NCI-H128 (cell line): ENCODE measurements at regions not wholly inside any gene's neighbourhood (a gene's known extent, or its start where the extent isn't known, plus 50 kb on each side); places are given as distances from the start of the nearest gene placed in this dataset.

Source experiments
- DNase-seq: peaks from one replicate; lab custom pipeline; 2025; ENCODE audit not compliant: unreplicated experiment; lab: John Stamatoyannopoulos, UW

DNA sequence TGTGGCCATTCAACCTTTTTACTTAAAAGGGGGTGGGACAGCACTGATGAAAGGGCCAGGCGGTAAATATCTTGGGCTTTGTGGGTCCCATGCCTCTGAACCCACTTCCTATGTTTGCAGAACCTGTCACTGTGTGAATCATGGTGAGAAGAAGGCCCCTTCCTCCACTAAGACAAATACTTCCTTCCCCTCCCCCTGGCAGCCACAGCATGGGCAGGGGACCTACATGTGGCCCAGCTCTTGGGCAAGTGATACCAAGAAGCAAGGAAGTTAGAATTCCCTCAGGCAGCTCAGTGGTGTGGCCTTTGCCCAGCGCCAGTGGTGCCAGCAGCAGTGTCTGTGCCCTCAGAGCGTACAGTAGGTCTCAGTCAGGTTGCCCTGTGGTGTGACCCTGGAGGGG is 168.6 kb downstream of the TRIM33 start:
- no peak for DNase-seq

DNA sequence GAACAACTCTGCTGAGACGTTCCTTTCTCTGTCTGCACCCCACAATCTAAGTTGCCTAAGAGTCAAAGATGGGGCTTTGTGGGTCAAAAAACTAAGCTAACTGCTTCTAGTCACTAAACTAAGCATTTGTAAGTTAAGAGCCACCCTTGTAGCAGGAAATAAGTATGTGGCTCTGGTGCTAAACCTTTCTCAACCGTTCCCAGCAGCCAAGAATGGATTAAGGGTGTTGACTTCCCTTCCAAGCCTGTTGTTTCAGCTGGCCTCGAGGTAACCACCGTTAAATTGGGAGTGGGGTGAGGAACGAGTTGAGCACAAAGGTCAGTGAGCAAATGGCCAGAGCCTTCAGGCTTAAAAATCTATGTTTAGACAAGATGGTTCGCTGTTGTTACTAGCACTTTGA is 169.1 kb downstream of the TRIM33 start:
- DNase-seq, result no peak

DNA sequence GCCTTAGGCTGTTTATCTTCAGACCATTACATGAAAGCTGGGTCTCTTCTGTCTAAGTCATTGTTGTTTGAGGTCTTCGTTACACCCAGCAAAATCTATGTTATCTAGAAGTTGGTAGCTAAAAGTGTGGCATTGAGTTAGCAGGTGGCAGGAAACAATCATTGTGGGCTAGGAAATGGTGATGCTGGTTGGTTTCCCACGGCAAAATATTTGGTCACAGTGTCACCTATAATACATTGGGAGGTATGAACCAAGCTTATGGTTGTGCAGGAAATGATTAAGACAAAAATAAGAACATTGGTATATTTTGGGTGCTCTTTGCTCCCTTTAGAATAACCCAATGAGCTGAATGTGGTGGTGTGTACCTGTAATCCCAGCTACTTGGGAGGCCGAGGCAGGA is 169.7 kb downstream of the TRIM33 start:
- no peak for DNase-seq

DNA sequence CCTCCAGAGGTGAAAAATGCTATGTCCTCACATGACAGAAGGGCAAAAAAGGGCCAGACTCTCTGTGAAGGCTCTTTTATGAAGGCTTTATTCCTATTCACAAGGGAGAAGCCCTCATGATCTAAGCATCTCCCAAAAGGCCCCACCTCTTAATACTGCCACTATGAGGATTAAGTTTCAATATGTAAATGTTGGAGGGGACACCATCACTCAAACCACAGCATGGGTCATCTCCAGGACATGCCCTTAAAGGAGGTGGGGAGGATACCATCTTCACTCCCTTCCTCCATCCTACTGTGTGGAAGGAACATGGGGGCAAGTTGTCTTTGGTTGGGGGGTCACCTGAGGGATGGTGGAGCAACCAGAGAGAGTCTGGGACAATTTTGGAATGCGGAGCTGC is 170.1 kb downstream of the TRIM33 start:
- DNase-seq, result no peak

DNA sequence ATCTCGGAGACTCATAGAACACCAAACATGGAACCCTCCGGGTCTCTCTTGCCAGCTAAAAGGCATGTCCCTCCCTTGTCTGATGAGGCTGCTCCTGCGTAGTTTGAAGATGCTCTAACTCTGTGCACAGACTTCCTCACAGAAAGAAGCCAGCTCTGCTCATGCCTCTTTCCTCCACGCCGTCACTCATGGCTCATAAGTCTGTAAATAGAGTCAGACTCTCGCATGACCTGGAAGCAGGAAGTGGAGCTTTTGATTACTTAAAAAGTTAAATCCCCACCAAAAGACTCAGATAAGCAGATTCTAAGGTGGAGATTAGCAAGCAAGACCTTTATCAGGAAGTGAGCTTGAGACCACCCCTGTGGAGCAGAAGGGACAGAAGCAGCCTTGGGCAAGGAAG is 171.6 kb downstream of the TRIM33 start:
- no peak for DNase-seq

DNA sequence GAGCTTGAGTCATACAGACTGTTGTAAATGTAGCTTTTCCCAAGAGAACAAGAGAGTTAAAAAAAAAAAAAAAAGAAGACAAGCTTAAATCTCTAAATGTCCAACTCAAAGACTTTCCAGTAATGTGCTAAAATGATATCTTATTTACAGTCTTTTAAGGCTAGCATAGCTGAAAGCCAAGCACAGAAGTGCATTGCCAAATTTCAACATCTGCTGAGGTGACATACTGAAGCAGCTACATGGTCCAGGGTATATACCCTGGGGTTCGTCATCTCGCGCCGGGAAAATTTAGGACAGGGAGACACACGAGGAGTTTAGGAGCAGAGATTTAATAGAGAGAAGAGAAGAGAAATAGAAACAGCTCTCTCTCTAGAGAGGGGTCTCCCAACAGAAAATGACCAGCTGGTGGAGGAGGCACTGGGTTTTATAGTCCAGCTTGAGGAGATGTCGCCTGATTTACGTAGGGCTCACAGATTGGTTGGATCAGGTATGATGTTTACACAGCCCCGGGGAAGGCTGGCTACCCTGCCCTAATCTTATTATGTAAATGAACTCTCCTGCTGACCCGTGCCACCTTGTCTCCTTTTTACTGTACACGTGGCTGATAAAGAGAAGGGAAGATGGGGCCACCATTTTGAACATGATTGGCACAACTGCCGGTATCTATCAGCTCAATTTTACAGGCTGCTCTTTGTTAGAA is 172.7 kb downstream of the TRIM33 start:
- no peak for DNase-seq

DNA sequence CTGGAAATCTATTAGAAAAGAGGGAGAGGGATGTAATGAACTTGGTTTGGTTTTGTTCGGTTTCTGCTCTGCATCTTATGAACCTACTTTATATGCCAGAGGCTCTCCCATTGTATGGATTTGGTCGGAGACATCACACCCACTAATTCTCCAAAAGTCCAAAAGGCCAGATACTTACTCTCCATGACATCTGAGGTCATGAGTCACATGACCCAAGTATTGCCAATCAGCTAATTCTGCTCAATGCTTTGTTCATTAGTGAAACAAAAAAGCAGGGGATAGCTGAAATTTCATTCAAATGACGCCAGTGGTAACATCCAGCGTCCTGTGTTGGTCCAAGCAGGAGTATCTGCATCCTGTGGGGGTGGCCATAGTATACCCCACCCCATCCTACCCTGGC is 173.6 kb downstream of the TRIM33 start:
- no peak for DNase-seq

DNA sequence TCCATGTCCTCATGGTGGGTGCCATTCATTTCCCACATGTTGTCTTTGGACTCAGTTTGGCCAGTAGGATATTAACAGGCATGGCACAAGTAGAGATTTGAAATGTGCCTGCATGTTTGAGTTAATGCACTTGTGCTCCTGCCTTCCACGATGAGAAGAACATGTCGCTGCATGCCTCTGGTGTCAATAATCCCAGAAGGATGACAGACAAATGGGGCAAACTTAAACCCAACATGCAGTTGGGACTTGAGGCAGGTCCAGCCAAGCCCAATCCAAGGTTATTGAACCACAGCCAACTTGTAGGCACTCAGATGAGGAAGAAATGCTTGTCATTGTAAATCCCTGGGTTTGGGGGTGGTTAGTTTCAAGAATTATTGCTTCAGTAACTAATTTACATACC is 174.6 kb downstream of the TRIM33 start:
- DNase-seq, result no peak

DNA sequence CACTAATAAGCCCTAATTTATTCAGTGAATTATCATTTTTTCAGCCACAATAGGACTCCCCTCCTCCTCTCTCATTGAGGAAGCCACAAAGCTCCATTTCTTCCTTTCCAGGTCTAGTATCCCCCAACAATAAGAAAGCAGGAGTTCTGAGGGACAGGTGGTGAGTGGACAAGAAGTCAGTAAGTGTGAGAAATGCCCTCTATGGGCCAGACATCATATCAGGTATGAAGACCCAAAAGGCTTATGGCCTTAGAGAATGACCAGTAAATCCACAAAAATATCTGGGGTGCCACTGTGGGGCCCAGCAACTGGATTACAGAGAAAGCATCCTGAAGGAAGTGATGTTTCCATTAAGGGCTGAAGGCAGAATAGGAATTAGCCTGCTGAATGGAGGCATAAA is 175.7 kb downstream of the TRIM33 start:
- DNase-seq, result no peak

DNA sequence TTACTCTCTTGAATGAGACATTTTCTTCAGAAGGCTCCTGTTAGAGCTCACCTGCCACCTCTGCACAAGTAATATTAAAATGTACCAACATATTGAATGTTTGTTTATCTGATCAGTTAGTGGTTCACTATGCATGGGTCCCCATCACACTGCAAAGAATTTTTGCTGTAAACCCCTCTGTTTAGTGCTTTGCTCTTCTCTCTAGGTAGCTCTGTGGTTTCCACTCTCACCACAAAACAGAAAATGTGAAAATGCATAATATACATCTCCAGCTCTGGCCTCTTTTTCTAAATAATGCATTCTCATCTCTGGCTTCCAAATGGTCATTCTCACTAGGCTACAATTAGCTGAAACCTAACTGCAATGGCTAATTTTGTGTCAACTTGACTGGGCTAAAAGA is 176.7 kb downstream of the TRIM33 start:
- DNase-seq, result no peak

DNA sequence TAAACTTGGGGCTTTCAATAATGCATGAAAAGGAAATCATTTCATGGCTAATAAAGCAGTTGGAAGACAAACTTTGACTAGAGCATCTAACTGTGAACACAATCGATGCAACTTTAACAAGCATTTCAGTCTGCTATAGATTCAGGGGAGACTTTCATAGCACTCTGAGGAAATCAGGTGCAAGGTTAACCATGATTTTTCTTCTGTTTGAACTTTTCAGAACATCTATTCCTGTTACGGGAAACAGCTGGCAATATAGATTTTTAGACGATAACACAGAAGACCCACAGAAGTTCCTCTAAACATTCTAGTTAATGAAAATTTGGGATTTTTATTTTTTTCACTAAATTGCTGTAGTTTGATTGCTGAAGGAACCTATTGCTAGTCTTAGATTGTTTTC is 177.3 kb downstream of the TRIM33 start:
- DNase-seq, result no peak

DNA sequence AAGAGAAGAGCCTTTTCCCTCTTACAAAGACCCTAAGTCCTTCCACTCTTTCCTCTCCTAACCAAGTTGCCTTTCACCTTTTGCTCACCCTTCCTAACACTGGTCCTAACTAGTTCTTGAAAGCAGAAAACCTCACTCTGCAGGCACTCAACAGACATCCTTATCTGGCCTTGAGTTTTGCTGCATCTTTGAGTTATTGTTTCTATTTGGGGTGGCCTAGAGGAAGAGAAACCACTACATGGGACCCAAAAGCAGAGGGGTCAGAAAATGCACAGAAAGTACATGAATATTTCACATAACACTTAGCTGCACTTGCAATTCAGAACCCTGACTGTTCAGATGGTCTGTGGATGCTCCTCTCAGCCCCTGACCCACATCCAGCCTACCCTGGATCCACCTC is 178.3 kb upstream of the SYT6 start:
- no peak for DNase-seq

DNA sequence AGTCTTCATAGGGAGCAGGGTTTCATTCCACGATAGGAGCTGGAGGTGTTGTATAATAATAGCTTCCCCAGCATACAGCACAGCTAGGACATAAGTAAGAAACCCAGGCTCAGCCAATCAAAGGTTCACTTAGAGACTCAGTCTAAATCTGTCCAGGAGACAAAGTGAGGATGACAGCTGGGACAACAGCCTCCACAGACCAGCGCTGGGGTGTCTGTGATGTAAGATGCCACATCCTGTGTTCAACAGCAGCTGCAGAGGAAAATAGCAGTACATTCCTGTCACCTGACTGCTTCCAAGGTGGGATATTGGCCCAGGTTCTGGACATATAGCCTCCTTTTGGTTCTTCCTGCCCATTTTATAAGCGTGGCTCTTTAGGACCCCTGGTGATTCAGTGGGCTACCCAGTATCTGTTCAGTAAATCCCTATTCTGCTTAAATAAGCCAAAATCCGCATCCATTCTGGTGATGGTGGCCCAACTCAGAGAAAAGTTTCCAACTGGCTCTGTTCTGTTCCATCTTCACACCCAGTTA is 176.8 kb upstream of the SYT6 start:
- no peak for DNase-seq

DNA sequence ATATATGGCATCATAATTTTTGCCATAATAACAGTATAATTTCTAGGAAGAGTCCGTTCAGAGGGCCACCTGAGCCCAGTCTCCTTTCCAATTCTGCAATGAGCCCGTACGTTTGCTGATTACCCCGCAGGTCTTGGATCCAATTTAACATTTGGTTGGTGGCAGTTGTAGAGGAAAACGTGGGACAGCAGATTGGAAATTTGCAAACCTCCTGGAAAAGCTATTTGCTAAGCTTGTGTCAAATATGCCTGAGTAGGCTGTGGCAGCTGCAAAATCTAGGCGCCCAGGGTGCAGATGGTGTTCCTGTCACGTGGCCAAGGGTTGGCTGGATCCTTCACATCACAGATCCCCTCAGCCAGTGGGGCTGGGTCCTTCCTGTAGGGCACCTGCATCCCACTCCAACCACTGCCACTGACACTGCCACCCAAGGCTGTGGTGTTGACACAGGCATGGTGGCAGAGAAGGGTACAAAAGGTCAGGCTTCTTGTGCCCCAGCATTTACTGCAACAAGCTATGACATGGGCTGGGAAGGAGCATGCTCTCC is 174.8 kb upstream of the SYT6 start:
- no peak for DNase-seq

DNA sequence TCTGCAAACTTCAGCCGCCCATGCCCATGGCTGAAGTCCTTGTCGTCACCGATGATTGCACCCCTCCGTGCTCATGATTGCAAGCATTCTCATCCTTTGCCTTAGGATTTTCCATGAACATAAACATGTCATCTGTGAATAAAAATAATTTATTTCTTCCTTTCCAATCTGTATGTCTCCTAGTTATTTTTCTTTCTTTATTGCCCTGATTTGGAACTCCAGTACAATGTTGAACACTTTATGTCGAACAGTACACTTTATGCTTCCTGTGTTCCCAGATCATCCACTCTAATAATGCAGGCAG is 170.9 kb upstream of the SYT6 start:
- DNase-seq, result no peak

DNA sequence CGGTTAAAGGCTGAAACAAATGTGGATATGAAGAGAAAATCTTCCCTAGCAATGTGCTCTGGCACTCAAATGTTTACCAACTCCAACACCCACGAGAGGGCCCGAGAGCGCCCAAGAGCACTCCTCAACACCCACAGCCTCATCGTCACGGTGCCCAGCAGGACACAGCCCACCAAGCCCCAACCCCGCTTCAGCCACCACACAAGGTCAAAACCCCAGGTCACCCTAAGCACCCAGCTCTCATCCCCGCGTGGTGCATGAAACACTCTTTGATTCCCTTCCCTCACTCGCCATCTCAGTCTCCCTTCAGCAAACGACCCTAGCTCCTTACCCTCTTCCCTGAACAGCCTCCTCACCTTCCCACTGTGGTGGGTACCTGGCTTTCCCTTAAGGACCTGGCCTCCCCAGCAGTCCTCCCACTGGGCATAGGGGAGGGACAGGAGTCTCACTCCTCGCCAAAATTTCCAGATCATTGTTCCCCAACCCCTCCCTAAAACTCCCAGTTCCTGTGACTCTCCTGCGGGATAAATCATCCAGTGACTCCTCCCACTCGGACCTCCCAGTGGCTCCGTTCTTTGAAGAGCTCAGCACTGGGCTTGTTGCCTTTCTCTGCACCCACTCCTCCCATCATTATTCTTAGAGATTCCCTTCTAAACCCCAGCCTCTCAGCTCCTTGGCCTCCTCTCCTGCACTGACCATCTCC is 170.4 kb upstream of the SYT6 start:
- no peak for DNase-seq

DNA sequence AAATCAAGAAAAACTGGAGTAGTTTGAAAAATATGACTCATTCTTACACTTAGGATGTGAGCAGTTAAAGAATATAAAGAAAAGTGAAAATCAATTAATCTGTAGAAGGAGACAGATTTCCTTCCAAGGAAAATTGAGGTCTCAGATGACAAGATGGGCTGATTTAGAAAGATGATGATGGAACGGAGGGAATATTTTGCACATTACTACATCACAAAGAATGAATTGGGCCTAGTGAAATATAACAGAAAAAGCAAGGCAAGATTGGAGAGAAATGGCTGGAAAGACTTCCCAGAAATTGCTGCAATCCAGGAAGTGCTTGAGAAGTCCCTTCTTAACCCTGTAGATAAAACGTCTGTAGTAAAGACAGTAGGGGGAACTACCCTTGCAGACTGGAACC is 169.1 kb upstream of the SYT6 start:
- no peak for DNase-seq

DNA sequence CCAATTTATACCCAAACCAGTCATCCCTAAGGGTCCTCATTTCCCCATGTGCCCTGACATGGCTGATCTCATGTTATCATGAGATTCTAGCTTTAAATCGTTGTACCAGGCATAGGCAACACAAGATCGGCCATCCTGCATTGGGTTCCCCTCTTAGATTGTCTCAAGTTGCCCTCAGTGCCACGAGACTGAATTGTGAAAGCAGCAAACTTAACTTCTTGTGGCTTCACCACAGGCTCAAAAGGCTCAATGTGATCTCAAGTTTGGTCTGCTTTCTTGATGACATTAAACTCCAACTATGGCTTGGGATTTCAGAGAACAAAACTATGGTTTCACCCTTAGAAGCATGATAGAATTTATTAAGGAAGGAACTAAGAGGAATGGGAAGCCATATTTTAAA is 168.5 kb upstream of the SYT6 start:
- DNase-seq, result no peak

DNA sequence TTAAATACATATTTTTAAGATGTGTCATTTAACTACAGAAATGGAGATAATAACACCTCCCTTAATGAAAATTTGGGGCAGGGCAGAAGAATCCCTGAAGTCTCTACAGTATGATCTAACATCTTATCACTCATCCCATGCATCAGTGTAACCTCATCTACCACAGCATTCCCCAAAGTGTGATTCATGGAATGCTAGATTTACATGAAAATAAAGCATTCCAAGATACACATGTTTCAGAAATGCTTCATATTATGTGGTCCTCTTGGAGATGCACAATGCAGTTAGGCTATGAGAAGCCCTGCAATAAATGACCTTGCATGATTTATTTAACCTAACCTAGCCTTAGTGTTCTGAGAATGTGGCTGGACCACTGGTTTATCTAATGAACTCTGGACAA is 166.9 kb upstream of the SYT6 start:
- DNase-seq, result no peak

DNA sequence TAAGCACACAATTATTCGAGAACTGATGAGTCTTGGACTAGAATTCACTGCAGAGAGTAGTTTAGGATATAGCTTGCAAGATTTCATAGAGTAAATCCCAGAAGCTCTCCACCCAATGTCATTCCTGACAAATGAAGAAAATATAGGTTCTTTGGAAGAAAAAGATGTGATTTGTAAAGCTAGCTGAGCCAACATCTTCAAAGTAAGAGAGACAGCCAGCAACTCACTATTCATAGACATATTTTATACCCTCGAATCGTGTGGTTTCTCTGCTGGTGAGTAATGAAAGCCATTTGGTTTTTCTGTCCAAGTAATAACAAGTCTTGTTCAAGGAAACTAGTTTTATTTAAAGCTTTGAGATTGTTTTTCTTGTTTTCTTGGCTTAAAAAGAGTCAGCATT is 165.7 kb upstream of the SYT6 start:
- DNase-seq, result no peak

DNA sequence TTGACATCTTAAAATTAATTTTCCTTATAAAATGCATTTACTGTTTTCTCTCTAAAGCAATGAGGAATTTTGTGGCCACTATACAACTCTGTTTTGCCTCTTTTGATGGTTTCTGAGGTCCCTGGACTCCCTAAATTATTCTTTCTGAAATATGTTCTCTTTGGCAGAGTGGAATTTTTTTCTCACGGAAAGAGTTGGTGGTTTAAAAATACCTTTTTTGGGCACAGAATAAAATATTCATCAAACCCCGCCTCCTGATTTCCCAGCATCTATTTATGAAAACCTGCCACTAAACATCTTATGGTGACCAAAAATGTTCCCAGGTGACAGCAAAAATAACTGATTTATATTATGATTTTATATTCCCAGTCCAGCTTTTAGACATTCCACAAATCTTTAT is 165.3 kb upstream of the SYT6 start:
- DNase-seq, result no peak

DNA sequence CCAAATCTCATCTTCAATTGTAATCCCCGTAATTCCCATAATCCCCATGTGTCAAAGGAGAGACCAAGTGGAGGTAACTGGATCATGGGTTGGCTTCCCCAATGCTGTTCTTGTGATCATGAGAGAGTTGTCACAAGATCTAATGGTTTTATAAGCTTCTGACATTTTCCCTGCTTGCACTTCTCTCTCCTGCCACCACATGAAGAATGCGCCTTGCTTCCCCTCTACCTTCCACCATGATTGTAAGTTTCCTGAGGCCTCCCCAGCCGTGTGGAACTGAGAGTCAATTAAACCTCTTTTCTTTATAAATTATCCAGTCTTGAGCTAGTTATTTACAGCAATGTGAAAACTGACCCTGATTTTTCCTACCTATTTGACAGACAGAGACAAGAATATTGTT is 162.5 kb upstream of the SYT6 start:
- DNase-seq, result no peak

DNA sequence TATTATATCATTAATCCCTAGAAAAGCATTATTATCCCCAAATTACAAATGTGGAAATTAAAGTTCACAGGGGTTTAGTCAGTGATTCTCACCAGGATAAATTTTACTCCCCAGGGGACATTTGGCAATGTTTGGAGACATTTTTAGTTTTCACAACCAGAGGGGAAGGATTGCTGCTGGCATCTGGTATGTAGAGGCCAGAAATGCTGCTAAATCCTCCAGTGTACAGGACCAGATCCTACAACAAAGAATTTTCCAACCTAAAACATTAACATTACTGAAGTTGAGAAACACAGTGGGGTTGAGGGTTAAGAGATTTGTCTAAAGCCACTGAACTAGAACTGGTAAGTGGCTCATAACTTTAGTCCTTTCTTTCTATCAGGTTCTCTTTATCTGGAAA is 162.0 kb upstream of the SYT6 start:
- DNase-seq, result no peak
